NCI-H2227 (cell line): ENCODE measurements at regions not wholly inside any gene's neighbourhood (a gene's known extent, or its start where the extent isn't known, plus 50 kb on each side); places are given as distances from the start of the nearest gene placed in this dataset.
"Not testable (repeated sequence)": the region's sequence is repeated elsewhere in the genome, so short reads cannot be mapped to it uniquely, and the experiment has no call there.

Experiments
- DNase-seq: peaks from one replicate; lab custom pipeline; 2025; ENCODE audit not compliant: unreplicated experiment; lab: John Stamatoyannopoulos, UW

DNA sequence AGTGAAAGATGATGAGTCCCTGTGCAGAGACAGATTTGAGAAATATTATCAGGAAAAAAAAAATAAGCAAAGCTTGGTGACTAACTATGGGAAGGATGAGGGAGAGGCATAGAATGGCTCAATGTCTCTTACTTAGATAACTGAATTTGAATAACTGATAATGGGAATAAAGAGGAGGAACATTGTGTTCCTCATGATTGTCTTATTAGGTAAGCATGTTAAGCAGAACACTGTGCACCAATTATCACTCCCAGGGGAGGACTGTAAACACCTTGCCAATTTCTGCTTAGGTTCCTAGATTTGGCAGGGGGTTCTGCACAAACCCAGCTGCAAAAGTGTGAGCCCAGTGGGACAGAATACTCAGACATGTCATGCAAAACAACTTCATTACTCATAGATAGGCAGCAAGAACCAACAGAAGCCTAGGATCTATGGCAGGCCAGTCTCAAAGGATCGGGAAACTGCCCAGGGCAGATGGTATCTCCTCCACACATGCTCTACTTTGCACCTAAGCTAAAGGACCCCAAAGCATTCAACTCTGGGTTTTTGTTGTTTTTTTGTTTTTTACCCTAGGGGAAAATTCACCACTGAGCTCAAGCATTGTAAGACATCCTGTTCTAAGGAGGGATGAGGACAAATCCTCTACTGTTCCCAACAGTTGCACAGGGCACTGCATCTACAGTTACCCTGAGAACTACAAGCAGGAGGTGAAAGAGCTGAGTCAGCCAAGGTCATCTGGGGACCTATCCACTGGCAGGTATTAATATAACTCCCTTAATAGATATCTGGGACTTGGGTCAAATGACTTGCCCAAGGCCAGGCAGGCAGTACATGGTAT is 907.0 kb downstream of the RAPGEF2 start:
- no peak for DNase-seq

GRCh38 chr4:160019936-160020335 is 917.1 kb downstream of the RAPGEF2 start:
- DNase-seq = no peak

GRCh38 chr4:160020804-160021203 is 917.9 kb downstream of the RAPGEF2 start:
- DNase-seq = no peak

- DNase-seq = no peak
These were observed 919.0 kb downstream of the RAPGEF2 start for GRCh38 chr4:160021870-160022269.

DNA sequence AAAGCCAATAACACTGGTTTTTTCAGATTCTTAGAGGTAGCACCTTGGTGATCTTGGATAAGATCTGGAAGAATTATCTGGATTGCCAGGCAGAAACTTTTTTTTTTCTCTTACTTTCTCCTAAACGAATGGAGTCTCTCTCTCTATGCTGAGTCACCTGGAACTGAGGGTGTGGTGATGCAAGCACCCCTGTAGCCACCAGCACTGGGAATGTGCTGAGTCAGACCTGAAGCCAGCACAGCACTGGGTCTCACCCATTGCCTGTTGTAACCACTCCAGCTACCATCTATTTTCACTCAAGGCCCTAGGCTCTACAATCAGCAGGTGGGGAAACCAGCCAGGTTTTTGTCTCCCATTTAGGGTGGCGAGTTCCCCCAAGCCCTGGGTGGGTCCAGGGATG is 923.8 kb downstream of the RAPGEF2 start:
- DNase-seq = no peak

DNA sequence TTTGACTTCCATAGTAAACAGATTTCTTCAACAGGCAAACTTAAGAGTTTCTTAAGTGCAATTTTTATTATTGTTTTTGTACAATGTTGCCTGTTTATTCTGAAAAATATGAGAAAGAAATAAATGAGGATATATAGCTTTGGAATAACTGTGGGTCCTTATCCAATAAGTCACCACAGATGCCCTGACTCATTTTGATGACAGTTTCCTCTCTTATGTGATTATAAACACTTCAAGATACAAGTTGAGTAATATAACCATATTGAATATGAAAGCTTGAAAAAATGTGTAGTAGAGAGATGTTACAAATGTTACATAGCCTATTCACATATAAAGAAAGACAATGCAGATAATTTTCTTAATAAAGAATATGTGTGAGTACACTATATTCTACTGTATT is 931.6 kb downstream of the RAPGEF2 start:
- DNase-seq = no peak

GRCh38 chr4:160038615-160039014 is 935.7 kb downstream of the RAPGEF2 start:
- DNase-seq = no peak

DNA sequence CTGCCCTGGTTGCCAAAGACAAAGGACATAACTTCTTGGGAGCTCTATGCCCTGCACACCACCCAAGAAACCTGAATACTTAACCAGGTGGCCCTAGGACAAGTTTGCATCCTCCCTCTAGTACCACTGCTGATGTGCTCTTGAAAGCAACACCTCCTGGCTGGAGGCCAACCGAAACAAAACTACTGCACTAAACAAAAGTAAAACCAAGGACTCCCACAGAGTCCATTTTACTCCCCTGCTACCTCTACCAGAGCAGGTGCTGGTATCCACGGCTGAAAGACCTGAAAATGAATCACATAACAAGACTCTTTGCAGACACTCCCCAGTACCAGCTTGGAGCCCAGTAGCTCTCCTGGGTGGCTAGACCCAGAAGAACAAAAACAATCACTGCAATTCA is 941.8 kb downstream of the RAPGEF2 start:
- DNase-seq = no peak

GRCh38 chr4:160082432-160083207 is 979.7 kb downstream of the RAPGEF2 start:
- no peak for DNase-seq

DNA sequence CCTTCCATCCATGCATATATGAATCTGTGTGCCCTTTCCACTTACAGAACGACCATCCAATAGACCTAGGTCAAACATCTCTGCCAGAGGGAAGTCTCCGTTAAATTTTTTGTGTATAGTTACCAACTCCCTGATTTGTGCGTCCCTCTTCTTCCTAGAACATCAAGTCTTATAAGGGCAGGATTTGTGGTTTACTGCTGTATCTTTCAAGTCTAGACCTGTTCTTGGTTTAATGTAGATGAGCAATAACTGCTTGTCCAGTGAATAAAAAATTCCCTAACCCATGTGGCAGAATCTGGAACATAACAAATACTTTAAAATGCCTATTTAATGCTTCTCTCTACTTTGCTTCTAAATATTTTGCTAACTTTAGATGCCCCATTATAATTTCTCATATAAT is 988.8 kb downstream of the RAPGEF2 start:
- DNase-seq = no peak

GRCh38 chr4:160100316-160100715 is 997.4 kb downstream of the RAPGEF2 start:
- no peak for DNase-seq

GRCh38 chr4:160110891-160111290 is 1008.0 kb downstream of the RAPGEF2 start:
- DNase-seq = no peak

DNA sequence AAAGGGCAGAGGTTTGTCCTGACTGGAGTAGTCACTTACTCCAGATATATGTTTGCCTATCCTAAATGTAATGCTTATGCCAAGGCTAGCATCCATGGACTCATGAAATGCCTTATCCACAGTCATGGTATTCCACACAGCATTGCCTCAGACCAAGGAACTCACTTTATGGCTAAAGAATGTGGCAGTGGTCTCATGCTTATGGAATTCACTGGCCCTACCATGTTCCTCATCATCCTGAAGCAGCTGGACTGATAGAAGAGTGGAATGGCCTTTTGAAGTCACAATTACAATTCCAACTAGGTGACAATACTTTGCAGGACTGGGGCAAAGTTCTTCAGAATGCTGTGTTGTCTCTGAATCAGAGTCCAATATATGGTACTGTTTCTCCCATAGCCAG is 1014.8 kb downstream of the RAPGEF2 start:
- DNase-seq = no peak

DNA sequence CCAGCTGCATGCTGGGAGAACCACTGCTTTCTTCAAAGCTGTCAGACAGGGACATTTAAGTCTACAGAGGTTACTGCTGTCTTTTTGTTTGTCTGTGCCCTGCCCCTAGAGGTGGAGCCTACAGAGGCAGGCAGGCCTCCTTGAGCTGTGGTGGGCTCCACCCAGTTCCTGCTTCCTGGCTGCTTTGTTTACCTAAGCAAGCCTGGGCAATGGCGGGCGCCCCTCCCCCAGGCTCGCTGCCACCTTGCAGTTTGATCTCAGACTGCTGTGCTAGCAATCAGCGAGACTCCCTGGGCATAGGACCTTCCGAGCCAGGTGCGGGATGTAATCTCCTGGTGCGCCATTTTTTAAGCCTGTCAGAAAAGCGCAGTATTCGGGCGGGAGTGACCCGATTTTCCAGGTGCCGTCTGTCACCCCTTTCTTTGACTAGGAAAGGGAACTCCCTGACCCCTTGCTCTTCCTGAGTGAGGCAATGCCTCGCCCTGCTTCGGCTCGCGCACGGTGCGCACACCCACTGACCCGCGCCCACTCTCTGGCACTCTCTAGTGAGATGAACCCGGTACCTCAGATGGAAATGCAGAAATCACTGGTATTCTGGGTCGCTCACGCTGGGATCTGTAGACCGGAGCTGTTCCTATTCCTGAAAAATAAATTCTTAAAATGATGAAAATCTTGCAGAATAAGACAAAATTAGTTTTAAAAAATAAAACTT is 1022.9 kb downstream of the RAPGEF2 start:
- DNase-seq = not testable (repeated sequence)

GRCh38 chr4:160127211-160127610 is 1024.3 kb downstream of the RAPGEF2 start:
- no peak for DNase-seq

DNA sequence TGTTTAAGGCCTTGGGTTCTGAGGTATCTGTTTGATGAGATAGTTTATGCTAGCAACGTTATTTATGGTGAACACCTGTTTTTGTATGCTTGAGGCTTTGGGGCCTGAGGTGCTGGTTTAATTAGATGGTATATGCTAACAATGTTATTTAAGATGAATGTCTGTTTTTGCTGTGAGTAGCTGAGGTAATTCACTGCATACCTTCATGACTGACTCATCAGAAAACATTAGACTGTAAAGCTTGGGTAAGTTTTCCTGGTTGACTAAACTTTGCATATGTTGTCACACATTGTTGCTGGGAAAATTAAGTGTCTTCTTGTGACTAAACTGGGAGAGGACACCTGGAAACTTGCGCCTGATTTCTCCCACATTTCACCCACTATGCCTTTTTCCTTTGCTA is 1026.6 kb downstream of the RAPGEF2 start:
- no peak for DNase-seq

GRCh38 chr4:160136021-160136420 is 1033.1 kb downstream of the RAPGEF2 start:
- no peak for DNase-seq

DNA sequence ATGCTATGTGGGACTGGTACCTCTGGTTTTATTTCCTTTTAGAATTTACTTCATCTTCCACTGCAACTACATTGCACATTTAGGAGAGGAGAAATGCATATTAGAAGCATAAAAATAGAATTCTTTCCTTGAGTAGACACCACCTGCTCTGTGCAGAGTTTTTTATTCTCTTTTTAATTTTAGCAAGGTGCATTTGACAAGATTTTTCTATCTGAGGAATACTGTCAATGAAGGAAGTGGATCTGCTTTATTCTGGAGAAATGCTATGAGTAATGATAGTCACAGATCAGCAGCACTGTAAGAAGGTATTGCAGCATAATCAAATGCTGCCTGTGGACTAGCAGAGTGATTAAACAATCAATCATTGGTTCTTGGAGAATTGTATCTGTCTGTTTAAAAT is 1038.3 kb downstream of the RAPGEF2 start:
- DNase-seq = no peak

GRCh38 chr4:160142579-160142978 is 1039.7 kb downstream of the RAPGEF2 start:
- DNase-seq = no peak

GRCh38 chr4:160143574-160143973 is 1040.7 kb downstream of the RAPGEF2 start:
- no peak for DNase-seq

DNA sequence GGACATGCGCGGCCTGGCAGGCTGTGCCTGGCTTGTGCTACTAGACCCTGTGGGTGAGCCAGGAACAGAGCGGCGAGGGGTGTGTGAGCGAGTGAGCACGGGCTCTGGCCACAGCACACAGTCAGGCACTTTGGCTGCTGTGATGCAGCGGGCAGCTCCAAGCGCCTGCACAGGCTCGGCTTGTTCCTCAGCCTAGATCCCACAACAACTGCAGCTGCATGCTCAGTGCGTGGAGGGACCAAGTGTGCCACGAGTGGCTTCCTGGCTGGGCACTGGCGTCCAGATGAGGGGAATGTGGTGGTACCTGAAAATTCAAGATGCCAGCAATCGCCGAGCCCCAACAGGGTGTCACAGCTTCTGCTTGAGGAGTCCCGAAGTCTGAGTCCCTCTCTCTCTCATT is 1056.6 kb downstream of the RAPGEF2 start:
- no peak for DNase-seq

DNA sequence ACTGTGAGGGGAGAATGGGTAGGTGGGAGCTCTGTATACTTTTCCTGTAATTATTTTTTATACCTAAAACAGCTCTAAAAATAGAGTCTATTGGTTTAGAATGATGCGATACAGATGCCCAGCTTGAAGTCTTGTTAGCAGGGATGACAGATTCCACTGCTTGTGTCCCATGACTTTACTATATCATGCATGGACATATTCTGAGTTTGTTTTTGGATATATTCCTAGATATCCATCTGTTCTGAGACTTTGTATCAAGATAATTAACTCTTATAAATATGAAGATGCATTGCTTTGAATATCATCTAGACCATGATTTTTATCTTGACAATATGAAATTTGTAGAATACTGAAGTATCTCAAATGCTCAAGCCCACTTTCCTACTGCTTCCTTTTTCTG is 1058.1 kb downstream of the RAPGEF2 start:
- DNase-seq = no peak
